GM18508 (cell line): ENCODE measurements at regions not wholly inside any gene's neighbourhood (a gene's known extent, or its start where the extent isn't known, plus 50 kb on each side); places are given as distances from the start of the nearest gene placed in this dataset.
"Not testable (repeated sequence)": the region's sequence is repeated elsewhere in the genome, so short reads cannot be mapped to it uniquely, and the experiment has no call there.

Experiments used
- ATAC-seq: cut with Tn5 transposase; IDR thresholded peaks from one replicate; pipeline ENCODE4 v1.9.1; 2021; ENCODE audit warnings: moderate number of reproducible peaks; ENCODE audit not compliant: insufficient read depth, unreplicated experiment

GRCh38 chr16:65728167-65728566 is 606.3 kb upstream of the CDH11 start:
- no peak for ATAC-seq

DNA sequence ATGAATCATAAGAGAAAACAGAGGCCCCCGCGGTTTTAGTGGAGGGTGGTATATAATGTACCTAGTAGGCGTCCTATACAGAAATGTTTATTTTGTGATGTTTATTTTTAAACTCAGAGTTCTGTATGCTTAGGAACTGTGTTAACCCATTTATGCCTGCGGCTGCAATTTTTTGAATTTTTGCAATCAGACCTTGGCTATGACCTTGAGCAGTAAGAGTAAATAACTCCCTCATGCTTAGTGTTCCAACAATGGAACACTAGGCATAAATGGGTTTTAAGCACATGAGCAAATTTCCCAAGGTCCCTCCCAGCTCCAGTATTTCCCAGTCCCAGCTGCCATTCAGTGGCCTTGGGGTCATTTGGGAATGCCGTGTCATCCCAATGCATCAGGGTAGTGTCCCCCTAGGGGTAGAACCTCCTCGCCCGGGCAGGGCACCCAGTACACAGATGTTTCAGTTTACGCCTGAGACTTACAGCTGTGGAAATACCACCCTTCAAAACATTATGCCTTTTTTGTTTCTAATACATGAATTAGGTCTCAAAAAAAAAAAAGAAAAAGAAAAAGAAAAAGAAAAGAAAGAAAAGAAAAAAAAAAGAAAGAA is 605.8 kb upstream of the CDH11 start:
- ATAC-seq: no peak

DNA sequence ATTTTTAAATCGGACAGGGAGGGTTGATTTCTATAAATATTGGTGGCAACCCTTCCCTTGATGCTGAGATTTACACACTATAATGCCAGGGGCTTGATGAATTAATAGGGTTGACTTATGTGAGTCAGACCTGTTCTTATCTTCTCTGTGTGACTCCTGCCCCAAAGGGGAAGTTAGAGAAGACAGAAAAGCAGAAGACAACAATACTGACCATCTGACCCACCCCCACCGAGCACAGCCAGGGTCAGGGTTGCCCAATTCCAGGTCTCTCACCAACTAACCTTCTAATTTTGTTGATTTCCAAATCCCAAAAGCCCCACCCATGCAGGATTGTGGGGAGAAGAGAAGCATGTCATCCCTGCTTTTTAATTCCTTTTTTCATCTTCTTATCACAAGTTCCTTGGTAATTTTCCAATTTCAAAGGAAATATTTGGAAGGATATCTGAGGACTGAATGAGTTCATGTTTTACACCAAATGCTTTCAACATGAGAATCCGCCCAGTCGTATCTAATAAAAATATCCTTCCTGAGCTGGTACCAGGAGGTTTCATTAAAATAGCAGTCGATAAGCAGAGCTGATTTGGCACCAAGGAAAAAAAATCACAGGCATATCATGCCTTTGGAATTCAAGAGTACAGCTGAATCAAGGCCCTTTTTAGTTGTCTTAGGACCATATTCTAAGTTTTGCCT is 603.4 kb upstream of the CDH11 start:
- ATAC-seq: no peak

DNA sequence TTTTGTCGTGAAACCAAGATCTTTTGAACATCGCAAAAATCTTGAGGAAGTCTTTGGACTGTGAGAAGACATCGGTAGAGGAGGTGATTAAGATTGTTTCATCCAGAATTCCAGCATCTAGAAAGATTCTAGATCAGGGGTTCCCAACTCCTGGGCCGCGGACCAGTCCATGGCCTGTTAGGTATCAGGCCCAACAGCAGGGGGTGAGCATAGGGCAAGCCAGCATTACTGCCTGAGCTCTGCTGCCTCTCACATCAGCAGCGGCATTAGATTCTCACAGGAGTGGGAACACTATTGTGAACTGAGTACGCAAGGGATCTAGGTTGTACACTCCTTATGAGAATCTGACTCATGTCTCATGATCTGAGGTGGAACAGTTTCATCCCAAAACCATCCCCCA is 600.6 kb upstream of the CDH11 start:
- ATAC-seq: no peak

GRCh38 chr16:65717846-65718245 is 596.0 kb upstream of the CDH11 start:
- no peak for ATAC-seq

DNA sequence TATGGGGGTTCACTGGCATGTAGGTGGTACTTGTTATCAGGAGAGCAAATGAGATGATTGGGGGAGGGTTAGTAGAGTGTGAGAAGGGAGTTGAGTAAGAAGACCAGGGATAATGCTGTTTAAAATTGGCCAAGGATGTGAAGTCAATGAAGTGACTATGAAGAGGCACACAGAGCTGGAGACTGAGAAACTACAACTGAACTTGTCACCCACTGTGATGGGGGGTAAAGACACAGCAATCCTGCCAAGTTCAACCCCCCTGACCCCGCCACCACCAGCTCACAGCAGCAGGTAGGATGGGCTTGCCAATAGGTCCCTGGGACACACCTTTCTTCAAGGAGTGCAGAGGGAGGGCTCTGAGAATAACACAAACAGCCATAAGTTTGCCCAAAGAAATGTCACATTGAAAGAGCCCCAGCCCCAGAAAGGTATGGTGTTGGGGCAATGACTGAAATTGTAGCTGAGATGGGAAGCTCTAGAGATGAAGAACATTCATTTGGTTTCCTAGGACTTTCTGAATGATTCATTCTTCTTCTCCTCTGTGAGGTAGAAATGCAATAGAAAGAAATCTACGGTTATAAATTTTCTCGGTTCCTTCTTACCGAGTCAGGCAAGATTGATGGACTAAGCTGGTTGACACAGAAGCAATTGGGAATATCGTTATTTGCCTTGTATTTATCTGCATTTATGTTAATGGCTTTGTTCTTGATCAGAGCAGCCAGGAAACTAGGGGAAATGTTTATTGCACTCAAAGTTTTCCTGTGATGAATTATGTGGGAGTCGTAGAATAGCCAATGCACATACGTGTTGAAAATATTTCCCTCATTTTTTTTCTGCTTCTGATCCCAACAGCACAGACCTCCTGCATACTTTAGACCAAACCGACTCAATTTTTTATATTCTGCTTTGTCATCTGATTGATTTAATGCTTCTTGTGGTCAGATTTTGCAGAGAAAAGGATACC is 595.2 kb upstream of the CDH11 start:
- no peak for ATAC-seq

- ATAC-seq: no peak
These were observed 591.4 kb upstream of the CDH11 start for GRCh38 chr16:65713181-65713808.

DNA sequence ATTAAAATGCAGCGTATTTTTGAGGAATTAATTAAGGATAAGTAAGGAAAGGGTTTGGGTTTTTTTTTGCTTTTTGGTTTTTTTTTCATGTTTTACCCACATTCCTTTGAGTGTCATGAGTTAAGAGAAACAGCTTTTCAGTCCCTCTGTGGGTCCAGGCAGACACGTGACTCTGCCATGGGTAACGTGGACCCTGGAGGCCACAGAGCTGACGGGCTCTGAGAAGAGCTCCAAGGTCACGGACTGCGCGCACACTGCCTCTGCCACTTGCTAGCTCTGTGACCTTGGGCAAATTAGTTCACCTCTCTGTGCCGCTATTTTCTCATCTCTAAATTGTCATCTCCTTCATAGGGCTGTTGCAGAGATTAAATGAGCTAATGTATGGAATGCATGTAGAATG is 588.2 kb upstream of the CDH11 start:
- ATAC-seq: no peak

DNA sequence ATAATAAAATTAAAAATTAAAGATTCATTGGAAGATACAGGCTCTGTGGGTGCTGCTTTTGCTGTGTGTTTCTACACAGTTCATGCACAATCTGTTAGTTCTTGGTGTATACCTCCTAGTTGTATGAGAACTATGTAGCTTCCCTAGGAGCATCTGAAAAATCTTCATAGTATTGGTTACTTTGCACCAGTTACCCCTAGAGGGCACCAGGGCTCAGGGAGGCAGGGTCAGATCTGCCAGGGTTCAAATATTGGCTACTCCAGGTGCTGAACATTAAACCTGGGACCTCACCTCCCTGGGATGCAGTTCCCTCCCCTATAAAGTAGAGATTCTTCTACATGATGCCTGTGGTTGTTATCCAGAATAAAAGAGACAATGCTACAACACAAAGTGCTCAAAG is 583.0 kb upstream of the CDH11 start:
- no peak for ATAC-seq

DNA sequence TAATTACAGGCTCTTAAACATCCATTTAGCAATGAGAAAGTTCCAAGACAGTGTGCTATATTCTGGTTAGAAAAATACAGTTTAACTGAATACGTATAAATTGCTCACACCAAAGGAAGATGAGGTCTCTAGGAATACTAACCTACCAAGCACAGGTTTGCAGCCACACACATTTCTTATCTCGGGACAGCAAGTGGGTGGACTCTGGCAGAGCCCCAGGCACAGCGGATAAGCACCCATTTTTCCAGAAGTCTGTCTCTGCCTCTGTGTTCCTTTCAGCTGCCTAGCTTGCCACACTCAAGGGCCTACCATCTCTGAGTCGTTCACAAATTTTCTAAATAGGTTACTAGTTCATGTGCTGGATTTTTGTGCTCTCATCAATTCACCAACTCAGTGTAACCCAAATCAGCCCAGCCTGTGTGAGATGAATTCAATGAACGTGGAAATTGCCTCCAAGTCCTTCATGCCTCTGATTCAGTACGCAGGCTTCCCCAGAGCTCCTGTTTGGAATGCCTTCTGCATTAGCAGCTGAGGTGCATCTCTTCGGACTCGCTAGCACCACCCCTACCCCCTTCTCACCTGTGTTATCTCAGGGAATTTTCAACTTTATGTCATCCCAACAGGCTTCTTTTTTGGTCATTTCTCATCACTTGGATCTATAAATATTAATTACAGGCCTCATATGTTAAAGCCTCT is 581.0 kb upstream of the CDH11 start:
- no peak for ATAC-seq

- no peak for ATAC-seq
These were observed 578.7 kb upstream of the CDH11 start for GRCh38 chr16:65700596-65700995.

- no peak for ATAC-seq
These were observed 577.0 kb upstream of the CDH11 start for GRCh38 chr16:65698791-65699321.

DNA sequence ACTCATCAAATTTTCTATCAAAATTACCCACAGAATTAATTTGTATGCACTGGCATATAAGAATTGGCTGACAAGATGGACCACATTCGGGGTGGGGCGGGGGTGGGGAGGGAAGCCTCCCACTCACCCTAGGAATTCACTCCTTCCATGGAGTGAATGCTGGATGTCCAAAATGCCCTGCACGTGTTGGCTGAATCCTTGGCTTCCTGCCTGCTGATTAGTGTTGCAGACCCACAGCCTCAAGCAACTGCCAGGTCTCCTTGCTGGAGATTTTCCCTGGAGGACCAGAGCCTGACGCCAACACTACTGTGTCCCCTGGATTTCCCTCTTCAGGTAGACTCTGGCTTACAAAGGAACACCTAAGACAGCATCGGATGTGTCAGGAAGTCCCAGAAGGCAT is 575.7 kb upstream of the CDH11 start:
- ATAC-seq: no peak

DNA sequence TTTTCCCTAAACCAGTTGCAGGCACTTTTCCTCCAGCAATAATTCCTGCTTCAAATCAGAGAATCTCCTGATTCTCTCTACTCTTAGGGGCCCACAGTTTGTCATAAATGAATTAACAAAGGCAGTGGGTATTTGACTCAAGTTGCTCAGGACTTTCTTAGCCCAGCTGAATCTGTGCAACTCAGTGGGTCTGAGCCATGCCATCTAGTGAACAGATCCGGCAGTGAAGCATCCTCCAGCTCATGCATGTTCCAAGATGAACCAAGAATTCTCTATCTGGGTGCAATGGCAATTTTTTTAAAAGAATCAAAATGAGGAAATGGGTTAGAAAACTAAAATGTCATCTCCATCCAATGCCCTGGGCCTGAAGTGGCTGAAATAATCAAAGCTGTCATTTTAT is 575.2 kb upstream of the CDH11 start:
- no peak for ATAC-seq

- not testable (repeated sequence) for ATAC-seq
These were observed 570.0 kb upstream of the CDH11 start for GRCh38 chr16:65691846-65692245.

DNA sequence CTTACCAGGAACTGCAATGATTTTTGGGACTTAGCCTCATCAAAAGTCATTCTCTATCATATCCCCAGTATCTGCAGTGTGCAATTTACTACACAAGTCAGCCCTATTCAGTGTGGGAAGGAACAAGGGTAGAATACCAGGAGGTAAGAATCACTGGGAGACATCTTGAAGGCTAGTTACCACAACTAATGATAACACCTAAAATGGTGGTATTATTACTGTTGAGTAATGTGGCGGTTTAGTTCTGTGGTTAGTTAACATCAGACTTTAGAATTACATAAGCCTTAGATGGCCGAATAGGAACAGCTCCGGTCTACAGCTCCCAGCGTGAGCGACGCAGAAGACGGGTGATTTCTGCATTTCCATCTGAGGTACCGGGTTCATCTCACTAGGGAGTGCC is 567.9 kb upstream of the CDH11 start:
- ATAC-seq: no peak

DNA sequence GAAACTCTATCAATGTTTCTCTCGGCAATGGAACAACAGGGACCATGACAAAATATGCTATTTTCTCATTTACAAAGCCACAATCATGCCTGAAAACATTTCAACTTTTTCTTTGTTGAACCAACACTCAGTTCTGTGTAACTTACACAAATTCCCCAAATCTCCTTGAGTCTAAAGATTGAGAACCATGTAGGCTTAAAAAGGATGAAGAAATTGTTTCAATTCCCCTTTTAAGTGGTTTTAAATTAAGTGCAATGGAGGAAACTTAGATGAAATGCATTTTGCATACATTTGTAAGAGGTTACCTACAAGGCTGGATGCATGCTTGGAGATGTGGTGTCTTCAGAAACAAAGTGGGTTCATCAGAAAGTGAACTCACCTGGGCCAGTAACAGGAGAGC is 566.4 kb upstream of the CDH11 start:
- ATAC-seq: no peak

GRCh38 chr16:65684230-65684629 is 562.4 kb upstream of the CDH11 start:
- no peak for ATAC-seq

DNA sequence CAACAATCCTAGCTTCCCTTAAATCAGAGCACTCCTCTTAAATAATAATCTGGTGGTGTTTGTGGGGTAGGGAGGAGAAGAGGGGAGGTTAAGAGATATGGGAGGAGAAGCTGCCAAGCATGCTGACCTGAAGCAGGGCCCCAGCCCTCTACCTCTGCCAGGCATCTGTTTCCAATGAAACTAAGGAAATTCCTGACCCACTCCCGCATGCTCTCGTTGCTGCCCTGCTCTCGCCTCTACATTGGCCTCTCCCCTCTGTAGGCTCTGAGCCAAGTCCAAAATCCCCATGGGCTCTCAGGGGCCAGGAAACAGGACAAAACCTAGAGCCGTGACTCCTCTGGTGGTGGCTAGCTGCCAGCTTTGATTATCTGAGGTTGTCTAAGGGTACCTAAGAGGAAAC is 559.5 kb upstream of the CDH11 start:
- no peak for ATAC-seq

- no peak for ATAC-seq
These were observed 557.9 kb upstream of the CDH11 start for GRCh38 chr16:65679785-65680184.
